CD14-positive monocyte (primary cell): ENCODE measurements at regions not wholly inside any gene's neighbourhood (a gene's known extent, or its start where the extent isn't known, plus 50 kb on each side); places are given as distances from the start of the nearest gene placed in this dataset.

ENCODE experiments used
- DNase-seq, 3 donors: peaks; one replicate each; pipeline ENCODE4 v3.0.0-alpha.2; 2011 to 2022
- H2AFZ ChIP-seq: 2 replicates; pipeline ENCODE4 v1.6.0; 2012; ENCODE audit warnings: mild to moderate bottlenecking, low read depth, low read length, inconsistent platforms; ENCODE audit not compliant: insufficient read depth, poor library complexity, severe bottlenecking
- H3K27ac ChIP-seq, 2 donors: 1 replicate in 1 of 2; 2 replicates in 1 of 2; pipeline ENCODE4 v1.5.1; 2012 to 2013; ENCODE audit warnings: low read length in 2 of 2, control low read depth in 1 of 2, inconsistent platforms in 1 of 2, low read depth in 1 of 2, mild to moderate bottlenecking in 1 of 2
- H3K27me3 ChIP-seq, 2 donors: one replicate each; pipeline versions ENCODE4 v1.6.0 to v1.6.1; 2011 to 2013; ENCODE audit warnings: low read length in 2 of 2; ENCODE audit not compliant: control insufficient read depth in 2 of 2, insufficient read depth in 2 of 2
- H3K36me3 ChIP-seq, 2 donors: replicated peaks in 1 of 2; 1 replicate in 1 of 2; 2 replicates in 1 of 2; pipeline versions ENCODE4 v1.5.1 to v1.6.1; 2012 to 2013; ENCODE audit warnings: low read length in 2 of 2, control low read depth in 1 of 2, inconsistent platforms in 1 of 2, mild to moderate bottlenecking in 1 of 2; ENCODE audit not compliant: insufficient read depth in 2 of 2, control insufficient read depth in 1 of 2
- H3K4me1 ChIP-seq, 2 donors: 1 replicate in 1 of 2; 2 replicates in 1 of 2; pipeline versions ENCODE4 v1.5.1 to v1.6.1; 2012 to 2013; ENCODE audit warnings: low read length in 2 of 2, control low read depth in 1 of 2, inconsistent platforms in 1 of 2, mild to moderate bottlenecking in 1 of 2, moderate library complexity in 1 of 2; ENCODE audit not compliant: insufficient read depth in 2 of 2, control insufficient read depth in 1 of 2
- H3K4me2 ChIP-seq: replicated peaks from 2 replicates; pipeline ENCODE3; 2012; ENCODE audit warnings: low read length, moderate library complexity, mild to moderate bottlenecking; ENCODE audit not compliant: poor library complexity, severe bottlenecking; ENCODE audit errors: extremely low read depth
- H3K4me3 ChIP-seq, 3 experiments: fragments of 200-600 bp in 1 of 3; sonication (generic) in 1 of 3; replicated peaks in 1 of 3; 1 replicate in 2 of 3; 2 replicates in 1 of 3; pipeline ENCODE4 v1.5.1; 2011 to 2013; ENCODE audit warnings: low read length in 3 of 3, mild to moderate bottlenecking in 3 of 3, control low read depth in 2 of 3, low read depth in 2 of 3, inconsistent platforms in 1 of 3, moderate library complexity in 1 of 3
- H3K79me2 ChIP-seq: 2 replicates; pipeline ENCODE4 v1.6.0; 2012; ENCODE audit warnings: mild to moderate bottlenecking, control low read depth, inconsistent platforms, low read length, moderate library complexity; ENCODE audit not compliant: insufficient read depth
- H3K9ac ChIP-seq: 2 replicates; pipeline ENCODE4 v1.6.0; 2017; ENCODE audit warnings: low read length, mild to moderate bottlenecking; ENCODE audit not compliant: insufficient read depth, poor library complexity, severe bottlenecking
- H3K9me3 ChIP-seq, 2 donors: replicated peaks in 1 of 2; 1 replicate in 1 of 2; 2 replicates in 1 of 2; pipeline versions ENCODE4 v1.5.1 to v1.6.1; 2012 to 2013; ENCODE audit warnings: low read length in 2 of 2, control low read depth in 1 of 2; ENCODE audit not compliant: control insufficient read depth in 1 of 2, insufficient read depth in 1 of 2
- H4K20me1 ChIP-seq: 2 replicates; pipeline ENCODE4 v1.6.0; 2012; ENCODE audit warnings: mild to moderate bottlenecking, low read length, control low read depth, moderate library complexity; ENCODE audit not compliant: insufficient read depth
- H3K27ac Mint-ChIP-seq, 7 donors: one replicate each; pipeline ENCODE4 v1.8.0; 2020; ENCODE audit warnings: mild to moderate bottlenecking in 7 of 7, mixed read lengths in 7 of 7, moderate library complexity in 6 of 7, inconsistent platforms in 2 of 7
- H3K27me3 Mint-ChIP-seq, 3 donors: one replicate each; pipeline ENCODE4 v1.8.0; 2021 to 2022; ENCODE audit warnings: low read depth in 3 of 3, mild to moderate bottlenecking in 3 of 3, mixed read lengths in 3 of 3, moderate library complexity in 3 of 3, inconsistent platforms in 1 of 3
- H3K36me3 Mint-ChIP-seq, 2 donors: one replicate each; pipeline ENCODE4 v1.8.0; 2020; ENCODE audit warnings: mixed read lengths in 2 of 2, inconsistent platforms in 1 of 2, mild to moderate bottlenecking in 1 of 2
- H3K4me1 Mint-ChIP-seq: one replicate; pipeline ENCODE4 v1.8.0; 2020; ENCODE audit warnings: mild to moderate bottlenecking, mixed read lengths
- H3K4me3 Mint-ChIP-seq, 2 donors: one replicate each; pipeline ENCODE4 v1.8.0; 2020; ENCODE audit warnings: mild to moderate bottlenecking in 2 of 2, mixed read lengths in 2 of 2, moderate library complexity in 1 of 2
- H3K9me3 Mint-ChIP-seq, 7 donors: one replicate each; pipeline ENCODE4 v1.8.0; 2020 to 2022; ENCODE audit warnings: mixed read lengths in 7 of 7, mild to moderate bottlenecking in 6 of 7, moderate library complexity in 6 of 7, inconsistent platforms in 2 of 7
- WGBS: methylation state at CpG from one replicate; pipeline ENCODE4 v1.1.5; 2013; ENCODE audit warnings: missing lambda C conversion rate; ENCODE audit not compliant: insufficient coverage; 5-methylcytosine and 5-hydroxymethylcytosine counted together
- intact Hi-C, 2 donors: fragments of 100-400 bp; cut with micrococcal nuclease; formaldehyde crosslinking; loops; one replicate each; pipeline versions ENCODE4 v1.15.0 to v1.15.1; 2023
- TF ChIP-seq, protein P1 (sequence below): fragments of 200-600 bp; IDR thresholded peaks from one replicate; pipeline ENCODE4 v1.8.0; 2022; ENCODE audit warnings: antibody characterized with exemption, mild to moderate bottlenecking

GRCh38 chr7:136489808-136490207 is 378.6 kb upstream of the CHRM2 start:
- peaks cover 0 to 2% (median 0%) of the 10 kb centered on the region in 3 donors for H3K27me3 Mint-ChIP-seq
- H3K9me3 Mint-ChIP-seq = peaks cover 0 to 3% (median 2%) of the 10 kb centered on the region in 7 donors
- Histone ChIP-seq H3K4me1 (no peaks in the 10 kb centered on the region), H2AFZ (no peak overlapping the region), H3K27ac (no peak overlapping the region), H3K36me3 (no peaks in the 10 kb centered on the region), H3K79me2 (no peaks in the 10 kb centered on the region), H3K4me3 (no peak overlapping the region), H3K9ac (no peak overlapping the region), H3K27me3 (no peaks in the 10 kb centered on the region), H3K4me2 (no peak overlapping the region), H3K9me3 (peaks cover 3 to 17% of the 10 kb centered on the region in 2 donors), H4K20me1 (no peaks in the 10 kb centered on the region)
- intact Hi-C loops = no loop called here
- DNase-seq = no peak
- no peaks in the 10 kb centered on the region for H3K36me3 Mint-ChIP-seq
- no peak overlapping the region for H3K27ac Mint-ChIP-seq
- TF ChIP-seq, protein P1, sequence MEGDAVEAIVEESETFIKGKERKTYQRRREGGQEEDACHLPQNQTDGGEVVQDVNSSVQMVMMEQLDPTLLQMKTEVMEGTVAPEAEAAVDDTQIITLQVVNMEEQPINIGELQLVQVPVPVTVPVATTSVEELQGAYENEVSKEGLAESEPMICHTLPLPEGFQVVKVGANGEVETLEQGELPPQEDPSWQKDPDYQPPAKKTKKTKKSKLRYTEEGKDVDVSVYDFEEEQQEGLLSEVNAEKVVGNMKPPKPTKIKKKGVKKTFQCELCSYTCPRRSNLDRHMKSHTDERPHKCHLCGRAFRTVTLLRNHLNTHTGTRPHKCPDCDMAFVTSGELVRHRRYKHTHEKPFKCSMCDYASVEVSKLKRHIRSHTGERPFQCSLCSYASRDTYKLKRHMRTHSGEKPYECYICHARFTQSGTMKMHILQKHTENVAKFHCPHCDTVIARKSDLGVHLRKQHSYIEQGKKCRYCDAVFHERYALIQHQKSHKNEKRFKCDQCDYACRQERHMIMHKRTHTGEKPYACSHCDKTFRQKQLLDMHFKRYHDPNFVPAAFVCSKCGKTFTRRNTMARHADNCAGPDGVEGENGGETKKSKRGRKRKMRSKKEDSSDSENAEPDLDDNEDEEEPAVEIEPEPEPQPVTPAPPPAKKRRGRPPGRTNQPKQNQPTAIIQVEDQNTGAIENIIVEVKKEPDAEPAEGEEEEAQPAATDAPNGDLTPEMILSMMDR = no peak
- H3K4me1 Mint-ChIP-seq = no peaks in the 10 kb centered on the region
- H3K4me3 Mint-ChIP-seq = no peak overlapping the region

- no peak for DNase-seq
- H3K9me3 ChIP-seq = peaks cover 5 to 32% of the 10 kb centered on the region in 2 donors
- H3K27ac ChIP-seq = no peak overlapping the region
- no peak overlapping the region for H3K4me2 ChIP-seq
- Mint-ChIP-seq H3K4me1 (no peaks in the 10 kb centered on the region), H3K36me3 (no peaks in the 10 kb centered on the region), H3K27ac (no peak overlapping the region), H3K9me3 (peaks cover 2 to 8% (median 4%) of the 10 kb centered on the region in 7 donors), H3K27me3 (no peaks in the 10 kb centered on the region), H3K4me3 (no peak overlapping the region)
- no peaks in the 10 kb centered on the region for H3K36me3 ChIP-seq
- H3K79me2 ChIP-seq = no peaks in the 10 kb centered on the region
- H3K9ac ChIP-seq = no peak overlapping the region
- WGBS = no CpG with 5 or more reads among the region's 4 CpGs
- no peaks in the 10 kb centered on the region for H3K4me1 ChIP-seq
- H3K4me3 ChIP-seq = no peak overlapping the region
- no peaks in the 10 kb centered on the region for H4K20me1 ChIP-seq
- TF ChIP-seq, protein P1 = no peak
- no peaks in the 10 kb centered on the region for H3K27me3 ChIP-seq
- intact Hi-C loops = no loop called here
- H2AFZ ChIP-seq = no peak overlapping the region
These were observed 387.6 kb upstream of the CHRM2 start for GRCh38 chr7:136480901-136481300.
